ENCODE measurements at regions not wholly inside any gene's neighbourhood (a gene's known extent, or its start where the extent isn't known, plus 50 kb on each side); places are given as distances from the start of the nearest gene placed in this dataset.

DNA sequence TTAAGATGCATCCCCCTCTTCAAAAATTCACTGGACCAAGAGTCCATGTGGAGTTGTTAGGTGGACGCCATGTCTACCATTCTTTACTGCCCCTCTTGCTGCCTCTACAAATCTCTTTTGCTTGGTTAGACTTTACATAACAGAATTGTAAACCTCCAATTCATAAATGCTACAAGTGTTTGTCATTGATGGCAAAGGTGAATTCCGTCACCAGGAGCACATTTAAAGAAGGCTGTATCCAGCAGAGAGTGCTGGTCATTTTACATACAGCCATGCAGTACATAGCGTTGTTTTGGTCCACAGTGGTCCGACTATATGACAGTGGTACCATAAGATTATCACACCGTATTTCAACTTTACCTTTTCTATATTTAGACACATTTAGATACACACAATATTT, 274.5 kb downstream of the MYCN start:
- no peak for TF ChIP-seq RXRA (IDR thresholded peaks at IDR 0.05; ENCODE audit: insufficient read depth, low read depth, low read length)
- no peak for TF ChIP-seq RBBP5 (IDR thresholded peaks at IDR 0.05; ENCODE audit: borderline replicate concordance, low read depth, low read length)
- TF ChIP-seq, protein P1, sequence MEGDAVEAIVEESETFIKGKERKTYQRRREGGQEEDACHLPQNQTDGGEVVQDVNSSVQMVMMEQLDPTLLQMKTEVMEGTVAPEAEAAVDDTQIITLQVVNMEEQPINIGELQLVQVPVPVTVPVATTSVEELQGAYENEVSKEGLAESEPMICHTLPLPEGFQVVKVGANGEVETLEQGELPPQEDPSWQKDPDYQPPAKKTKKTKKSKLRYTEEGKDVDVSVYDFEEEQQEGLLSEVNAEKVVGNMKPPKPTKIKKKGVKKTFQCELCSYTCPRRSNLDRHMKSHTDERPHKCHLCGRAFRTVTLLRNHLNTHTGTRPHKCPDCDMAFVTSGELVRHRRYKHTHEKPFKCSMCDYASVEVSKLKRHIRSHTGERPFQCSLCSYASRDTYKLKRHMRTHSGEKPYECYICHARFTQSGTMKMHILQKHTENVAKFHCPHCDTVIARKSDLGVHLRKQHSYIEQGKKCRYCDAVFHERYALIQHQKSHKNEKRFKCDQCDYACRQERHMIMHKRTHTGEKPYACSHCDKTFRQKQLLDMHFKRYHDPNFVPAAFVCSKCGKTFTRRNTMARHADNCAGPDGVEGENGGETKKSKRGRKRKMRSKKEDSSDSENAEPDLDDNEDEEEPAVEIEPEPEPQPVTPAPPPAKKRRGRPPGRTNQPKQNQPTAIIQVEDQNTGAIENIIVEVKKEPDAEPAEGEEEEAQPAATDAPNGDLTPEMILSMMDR (IDR thresholded peaks at IDR 0.05; ENCODE audit: control extremely low read depth in 1 of 3, insufficient read depth in 1 of 3, low read depth in 1 of 3, low read length in 3 of 3): no peak
- TF ChIP-seq POLR2AphosphoS5 (IDR thresholded peaks at IDR 0.05; ENCODE audit: low read depth, low read length): no peak
- no peak for TF ChIP-seq POLR2A (IDR thresholded peaks at IDR 0.05; ENCODE audit: control extremely low read depth in 1 of 2, low read depth in 2 of 2, low read length in 2 of 2)

All from H1 (cell line).